ENCODE measurements at regions not wholly inside any gene's neighbourhood (a gene's known extent, or its start where the extent isn't known, plus 50 kb on each side); places are given as distances from the start of the nearest gene placed in this dataset.

DNA sequence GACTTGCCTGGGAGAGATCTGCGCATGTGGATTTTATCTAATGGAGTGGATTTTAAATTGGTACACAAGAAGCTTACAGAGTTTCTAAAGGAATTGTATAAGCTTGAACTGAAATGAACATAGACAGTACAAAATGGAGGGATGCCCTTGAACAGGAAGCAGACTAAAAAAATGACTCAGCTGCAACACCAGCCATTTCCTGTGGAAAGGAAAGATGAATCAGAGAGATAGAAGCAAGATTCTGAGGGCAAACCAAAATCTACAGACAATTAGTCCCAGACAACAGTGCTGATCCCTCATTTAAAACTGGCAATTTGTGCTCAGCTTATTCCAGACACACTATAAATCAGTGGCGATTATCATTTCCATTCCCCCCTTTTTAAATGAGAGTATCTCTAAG lies 114.6 kb upstream of the TCF21 start:
- Mint-ChIP-seq H3K9me3 (no peaks in the 10 kb centered on the region), H3K27ac (no peak overlapping the region), H3K4me1 (ENCODE audit: low read depth) (no peaks in the 10 kb centered on the region), H3K4me3 (no peak overlapping the region), H3K27me3 (peaks cover 14% of the 10 kb centered on the region), H3K36me3 (ENCODE audit: low read depth) (no peaks in the 10 kb centered on the region)
- intact Hi-C loops (cut with DNase I, micrococcal nuclease), result no loop called here
- H3K27me3 ChIP-seq (ENCODE audit: control insufficient read depth in 1 of 2, insufficient read depth in 2 of 2, low read length in 2 of 2), result no peaks in the 10 kb centered on the region
- no peak overlapping the region for H3K4me3 ChIP-seq (ENCODE audit: low read length)
- ChIA-PET POLR2A (no interaction called here), CTCF (no interaction called here)
- no peak for ATAC-seq (ENCODE audit: poor library complexity)
- no peaks in the 10 kb centered on the region for H3K36me3 ChIP-seq (ENCODE audit: insufficient read depth, low read length)
- no peak for TF ChIP-seq CTCF (IDR thresholded peaks at IDR 0.05)
- H3K4me1 ChIP-seq (ENCODE audit: insufficient read depth, low read length), result no peaks in the 10 kb centered on the region
- DNase-seq, result no peak
- no peaks in the 10 kb centered on the region for H3K9me3 ChIP-seq (ENCODE audit: control insufficient read depth in 1 of 2, insufficient read depth in 1 of 2, low read length in 2 of 2)
- no peak overlapping the region for H3K27ac ChIP-seq (ENCODE audit: low read depth in 1 of 2, low read length in 2 of 2)

- DNase-seq, result no peak
- Mint-ChIP-seq H3K36me3 (ENCODE audit: low read depth) (no peaks in the 10 kb centered on the region), H3K27ac (no peak overlapping the region), H3K4me3 (no peak overlapping the region), H3K4me1 (ENCODE audit: low read depth) (no peaks in the 10 kb centered on the region), H3K27me3 (no peaks in the 10 kb centered on the region), H3K9me3 (no peaks in the 10 kb centered on the region)
- intact Hi-C loops (cut with DNase I, micrococcal nuclease), result no loop called here
- Histone ChIP-seq H3K4me3 (ENCODE audit: low read length) (no peak overlapping the region), H3K4me1 (ENCODE audit: insufficient read depth, low read length) (no peaks in the 10 kb centered on the region), H3K9me3 (ENCODE audit: control insufficient read depth in 1 of 2, insufficient read depth in 1 of 2, low read length in 2 of 2) (no peaks in the 10 kb centered on the region), H3K27ac (ENCODE audit: low read depth in 1 of 2, low read length in 2 of 2) (no peak overlapping the region), H3K27me3 (ENCODE audit: control insufficient read depth in 1 of 2, insufficient read depth in 2 of 2, low read length in 2 of 2) (no peaks in the 10 kb centered on the region), H3K36me3 (ENCODE audit: insufficient read depth, low read length) (no peaks in the 10 kb centered on the region)
- ATAC-seq (ENCODE audit: poor library complexity), result no peak
- ChIA-PET POLR2A (no interaction called here), CTCF (no interaction called here)
- no peak for TF ChIP-seq CTCF (IDR thresholded peaks at IDR 0.05)
Observed at GRCh38 chr6:133778414-133779130, 110.3 kb upstream of the TCF21 start.

GRCh38 chr6:133779916-133780695 lies 108.8 kb upstream of the TCF21 start:
- Mint-ChIP-seq H3K27me3 (no peaks in the 10 kb centered on the region), H3K36me3 (ENCODE audit: low read depth) (no peaks in the 10 kb centered on the region), H3K27ac (no peak overlapping the region), H3K4me1 (ENCODE audit: low read depth) (no peaks in the 10 kb centered on the region), H3K9me3 (no peaks in the 10 kb centered on the region), H3K4me3 (no peak overlapping the region)
- H3K36me3 ChIP-seq (ENCODE audit: insufficient read depth, low read length), result no peaks in the 10 kb centered on the region
- no peaks in the 10 kb centered on the region for H3K9me3 ChIP-seq (ENCODE audit: control insufficient read depth in 1 of 2, insufficient read depth in 1 of 2, low read length in 2 of 2)
- H3K27me3 ChIP-seq (ENCODE audit: control insufficient read depth in 1 of 2, insufficient read depth in 2 of 2, low read length in 2 of 2), result no peaks in the 10 kb centered on the region
- H3K4me1 ChIP-seq (ENCODE audit: insufficient read depth, low read length), result no peaks in the 10 kb centered on the region
- POLR2A ChIA-PET, result no interaction called here
- CTCF ChIA-PET, result no interaction called here
- no peak overlapping the region for H3K27ac ChIP-seq (ENCODE audit: low read depth in 1 of 2, low read length in 2 of 2)
- no peak for TF ChIP-seq CTCF (IDR thresholded peaks at IDR 0.05)
- no peak overlapping the region for H3K4me3 ChIP-seq (ENCODE audit: low read length)
- DNase-seq (no peak), ATAC-seq (ENCODE audit: poor library complexity) (no peak)
- intact Hi-C loops (cut with DNase I, micrococcal nuclease), result no loop called here
